ENCODE measurements at regions not wholly inside any gene's neighbourhood (a gene's known extent, or its start where the extent isn't known, plus 50 kb on each side); places are given as distances from the start of the nearest gene placed in this dataset.

GRCh38 chr18:75677696-75678455 lies 250.4 kb upstream of the SMIM21 start:
- DNase-seq (ENCODE audit: low read depth): no peak

GRCh38 chr18:75660932-75661331 lies 233.4 kb upstream of the SMIM21 start:
- no peak for DNase-seq (ENCODE audit: low read depth)

GRCh38 chr18:75659535-75660023 lies 232.1 kb upstream of the SMIM21 start:
- DNase-seq (ENCODE audit: low read depth): no peak

DNA sequence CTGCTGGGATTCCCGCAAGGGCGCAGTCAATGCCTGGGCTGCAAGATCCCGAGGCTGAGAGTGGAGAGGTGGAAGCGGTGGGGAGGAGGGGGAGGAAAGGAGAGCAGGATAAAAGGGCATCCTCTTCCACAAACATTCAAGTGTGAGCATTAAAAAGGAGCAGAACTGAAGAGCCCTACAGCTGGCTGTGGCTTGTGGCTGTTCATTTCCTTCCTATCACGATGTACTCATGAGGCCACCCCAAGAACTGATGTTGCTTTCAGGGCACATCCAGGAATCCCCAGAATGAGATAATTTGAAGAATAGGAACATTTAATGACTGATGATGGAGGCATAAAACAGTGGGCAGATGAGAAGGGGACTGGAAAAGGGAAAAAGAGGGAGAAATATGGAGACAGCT lies 230.8 kb upstream of the SMIM21 start:
- no peak for DNase-seq (ENCODE audit: low read depth)

GRCh38 chr18:75656563-75657247 lies 229.2 kb upstream of the SMIM21 start:
- DNase-seq (ENCODE audit: low read depth): no peak

- no peak for DNase-seq (ENCODE audit: low read depth)
Observed at GRCh38 chr18:75656035-75656434, 228.5 kb upstream of the SMIM21 start.

- no peak for DNase-seq (ENCODE audit: low read depth)
Observed at GRCh38 chr18:75654851-75655751, 227.6 kb upstream of the SMIM21 start.

GRCh38 chr18:75654386-75654785 lies 226.9 kb upstream of the SMIM21 start:
- DNase-seq (ENCODE audit: low read depth): no peak

DNA sequence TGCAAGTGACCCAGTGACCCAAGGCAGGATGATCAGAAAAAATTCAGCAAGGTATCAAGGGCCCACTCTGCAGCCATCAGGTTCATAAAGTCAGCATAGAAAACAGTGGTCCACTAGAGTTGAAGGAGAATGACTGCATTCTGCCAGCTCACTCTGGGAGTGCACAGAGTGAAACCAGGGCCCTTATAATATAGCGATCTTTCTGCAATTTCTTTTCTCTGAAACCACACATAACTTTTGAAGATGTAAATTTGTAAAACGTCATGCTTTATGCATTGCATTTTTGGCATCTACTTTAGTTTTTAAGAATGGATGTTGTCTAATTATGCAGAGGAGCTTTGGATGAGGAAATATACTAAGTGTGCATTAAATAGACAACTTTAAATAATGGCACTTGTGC lies 225.0 kb upstream of the SMIM21 start:
- no peak for DNase-seq (ENCODE audit: low read depth)

- DNase-seq (ENCODE audit: low read depth): no peak
Observed at GRCh38 chr18:75644871-75645270, 217.4 kb upstream of the SMIM21 start.

DNA sequence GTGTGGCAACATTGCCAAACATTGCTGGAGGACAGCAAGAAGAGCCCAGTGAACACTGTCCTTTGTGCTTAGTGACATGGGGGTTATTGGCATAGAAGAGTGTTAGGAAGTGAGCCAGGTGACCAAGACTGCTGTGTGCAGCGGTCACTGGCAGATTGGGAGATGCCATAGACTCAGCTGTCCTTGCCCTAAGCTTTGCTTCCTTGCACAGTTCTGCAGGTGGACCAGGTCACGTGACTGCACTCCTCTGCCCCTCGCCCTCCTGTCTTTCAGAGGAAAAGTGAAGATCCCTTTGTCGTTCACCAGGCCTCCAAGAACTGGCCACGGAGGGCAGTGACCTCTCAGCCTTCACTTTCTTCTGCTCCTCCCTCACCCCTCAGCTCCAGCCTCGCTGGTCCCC lies 215.6 kb upstream of the SMIM21 start:
- DNase-seq (ENCODE audit: low read depth): no peak

- no peak for DNase-seq (ENCODE audit: low read depth)
Observed at GRCh38 chr18:75639472-75639831, 211.9 kb upstream of the SMIM21 start.

DNA sequence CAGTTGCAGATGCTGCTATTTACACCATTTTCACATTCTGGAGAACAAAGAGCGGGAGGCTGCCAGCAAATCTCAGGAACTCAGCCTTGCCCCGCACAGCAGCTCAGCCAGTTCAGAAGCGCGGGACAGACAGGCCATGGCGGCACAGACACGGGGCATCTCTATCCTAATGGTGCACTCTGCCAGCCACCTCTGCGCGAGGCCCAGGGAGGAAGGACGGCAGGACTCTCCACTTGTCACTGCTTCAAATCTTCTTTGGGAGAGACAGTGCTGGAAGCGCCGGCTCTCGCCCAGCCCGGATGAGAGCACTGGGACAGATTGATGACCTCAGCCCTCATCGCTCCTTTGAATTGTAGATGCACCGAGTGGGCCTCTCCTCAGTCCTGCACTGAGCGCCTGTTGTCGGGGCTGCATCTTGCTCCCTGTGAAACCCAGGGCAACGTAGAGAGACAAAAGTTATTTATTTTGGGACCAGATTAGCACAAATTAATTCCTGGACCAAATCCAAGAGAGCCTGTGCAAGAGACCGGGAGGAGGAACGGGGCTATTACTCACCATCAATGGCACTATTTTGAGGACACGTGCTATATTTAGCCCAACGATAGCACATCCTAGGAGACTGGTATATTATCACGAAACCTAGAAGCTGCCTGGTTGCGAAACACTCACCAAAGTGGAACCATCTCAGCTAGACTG lies 211.4 kb upstream of the SMIM21 start:
- no peak for DNase-seq (ENCODE audit: low read depth)

- no peak for DNase-seq (ENCODE audit: low read depth)
Observed at GRCh38 chr18:75638223-75638775, 210.8 kb upstream of the SMIM21 start.

- DNase-seq (ENCODE audit: low read depth): no peak
Observed at GRCh38 chr18:75635096-75635495, 207.6 kb upstream of the SMIM21 start.

GRCh38 chr18:75625966-75626365 lies 198.5 kb upstream of the SMIM21 start:
- DNase-seq (ENCODE audit: low read depth): no peak

- DNase-seq (ENCODE audit: low read depth): no peak
Observed at GRCh38 chr18:75624869-75625268, 197.4 kb upstream of the SMIM21 start.

DNA sequence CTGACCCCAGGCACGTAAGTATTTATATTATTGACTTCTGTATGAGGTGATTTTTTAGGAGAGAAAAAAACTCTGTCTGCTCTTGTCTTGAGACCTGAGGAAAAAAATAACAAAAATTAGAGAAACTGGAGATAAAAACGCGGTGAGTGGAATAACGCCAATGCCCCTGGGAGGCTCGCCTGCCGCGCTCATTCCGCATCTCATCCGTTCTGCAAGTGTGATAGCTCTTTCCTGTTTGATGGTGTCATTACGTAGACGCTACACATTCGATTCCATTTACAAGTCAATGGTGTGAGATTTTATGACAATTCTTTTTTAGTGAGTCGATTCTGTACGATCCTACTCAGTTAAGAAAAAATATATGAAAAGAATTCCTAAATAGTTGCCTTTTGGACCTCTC lies 194.3 kb upstream of the SMIM21 start:
- no peak for DNase-seq (ENCODE audit: low read depth)

DNA sequence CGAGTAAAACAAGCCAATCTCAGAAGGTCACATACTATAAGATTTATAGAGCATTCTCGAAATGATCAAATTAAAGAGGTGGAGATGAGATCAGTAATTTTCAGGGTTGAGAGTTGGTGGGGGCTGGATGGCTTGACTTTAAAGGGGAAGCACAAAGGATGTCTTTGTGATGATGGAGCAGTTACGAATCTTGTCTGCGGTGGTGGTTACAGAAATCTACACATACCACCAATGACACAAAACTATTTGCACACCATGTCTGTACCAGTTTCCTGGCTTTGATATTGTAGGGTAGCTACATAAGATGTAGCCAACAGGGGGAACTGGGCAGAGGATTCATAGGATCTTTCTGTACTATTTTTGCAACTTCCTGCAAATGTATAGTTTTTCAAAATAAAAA lies 190.6 kb upstream of the SMIM21 start:
- DNase-seq (ENCODE audit: low read depth): no peak

- no peak for DNase-seq (ENCODE audit: low read depth)
Observed at GRCh38 chr18:75612456-75612855, 185.0 kb upstream of the SMIM21 start.

- no peak for DNase-seq (ENCODE audit: low read depth)
Observed at GRCh38 chr18:75607701-75608100, 180.2 kb upstream of the SMIM21 start.

GRCh38 chr18:75592527-75592926 lies 165.0 kb upstream of the SMIM21 start:
- DNase-seq (ENCODE audit: low read depth): no peak
